ENCODE measurements at regions not wholly inside any gene's neighbourhood (a gene's known extent, or its start where the extent isn't known, plus 50 kb on each side); places are given as distances from the start of the nearest gene placed in this dataset.

DNA sequence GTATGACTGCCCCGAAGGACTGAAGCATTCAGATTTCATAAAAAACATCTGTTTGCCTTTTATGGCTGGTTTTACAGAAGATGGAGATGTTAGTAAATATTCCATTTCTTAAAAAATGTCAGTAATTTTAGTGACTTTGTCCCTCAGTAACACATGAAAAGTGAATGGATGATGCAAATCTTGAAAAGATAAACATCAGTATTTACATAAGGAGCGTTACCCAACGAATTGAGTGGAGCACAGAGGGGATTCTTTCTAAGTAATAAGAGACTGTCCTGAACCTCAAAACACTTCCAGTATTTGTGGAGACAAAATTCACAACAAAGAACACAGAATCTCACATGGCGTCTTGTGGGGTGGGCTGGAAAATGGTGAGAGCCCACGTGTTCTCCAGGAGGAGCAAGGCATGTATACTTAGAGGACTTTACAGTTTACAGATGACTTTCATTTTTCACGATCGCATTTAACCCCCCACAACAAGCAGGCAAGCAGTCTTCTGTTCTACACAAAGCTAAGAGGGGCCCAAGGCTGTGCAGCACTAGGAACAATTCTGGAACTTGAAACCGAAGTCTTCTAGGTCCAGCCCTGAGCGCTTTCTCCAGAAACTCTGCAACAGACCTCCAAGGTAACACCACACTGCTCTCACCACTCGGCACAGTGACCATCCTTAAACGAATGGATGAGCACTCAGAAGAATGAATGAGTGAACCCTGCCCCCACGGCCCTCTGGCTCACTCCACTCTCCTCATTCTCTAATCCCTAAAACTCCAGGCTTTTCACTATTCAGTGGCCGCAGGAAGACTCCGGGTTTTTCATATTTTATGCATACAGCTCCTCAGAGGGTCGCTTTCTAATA lies 709.8 kb downstream of the UQCRFS1 start:
- ChIA-PET POLR2A (no interaction called here), CTCF (no interaction called here)
- no peak for TF ChIP-seq ARNT (IDR thresholded peaks at IDR 0.05)
- DNase-seq (ENCODE audit: extremely low spot score): no peak

DNA sequence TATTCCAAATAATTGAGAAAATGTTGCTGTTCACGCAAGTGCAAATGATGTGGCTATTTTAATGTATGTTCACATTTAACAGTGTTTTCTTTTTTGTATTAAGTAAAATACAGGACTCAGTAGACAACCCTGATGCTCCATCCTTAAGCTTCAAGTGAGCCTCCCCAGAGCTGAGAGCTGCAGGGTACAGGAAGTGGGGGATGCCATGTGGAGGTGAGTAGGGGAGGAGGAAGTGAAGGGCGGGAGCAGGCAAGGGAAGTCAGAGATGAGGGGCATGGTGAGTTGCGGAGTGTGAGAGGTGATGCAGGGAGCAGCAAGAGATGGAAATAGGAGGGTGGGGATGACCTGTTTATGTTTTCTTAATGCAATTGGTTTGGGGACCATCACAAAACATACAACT lies 711.0 kb downstream of the UQCRFS1 start:
- ChIA-PET POLR2A (no interaction called here), CTCF (no interaction called here)
- no peak for TF ChIP-seq FOXM1 (IDR thresholded peaks at IDR 0.05; ENCODE audit: borderline replicate concordance)
- no peak for TF ChIP-seq FOXK2 (IDR thresholded peaks at IDR 0.05)
- TF ChIP-seq NFRKB (IDR thresholded peaks at IDR 0.05): no peak
- TF ChIP-seq TARDBP (IDR thresholded peaks at IDR 0.05): no peak
- TF ChIP-seq, protein P1, sequence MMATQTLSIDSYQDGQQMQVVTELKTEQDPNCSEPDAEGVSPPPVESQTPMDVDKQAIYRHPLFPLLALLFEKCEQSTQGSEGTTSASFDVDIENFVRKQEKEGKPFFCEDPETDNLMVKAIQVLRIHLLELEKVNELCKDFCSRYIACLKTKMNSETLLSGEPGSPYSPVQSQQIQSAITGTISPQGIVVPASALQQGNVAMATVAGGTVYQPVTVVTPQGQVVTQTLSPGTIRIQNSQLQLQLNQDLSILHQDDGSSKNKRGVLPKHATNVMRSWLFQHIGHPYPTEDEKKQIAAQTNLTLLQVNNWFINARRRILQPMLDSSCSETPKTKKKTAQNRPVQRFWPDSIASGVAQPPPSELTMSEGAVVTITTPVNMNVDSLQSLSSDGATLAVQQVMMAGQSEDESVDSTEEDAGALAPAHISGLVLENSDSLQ (IDR thresholded peaks at IDR 0.05): no peak
- no peak for TF ChIP-seq ARNT (IDR thresholded peaks at IDR 0.05)
- TF ChIP-seq LEF1 (IDR thresholded peaks at IDR 0.05; ENCODE audit: borderline replicate concordance): no peak
- no peak for DNase-seq (ENCODE audit: extremely low spot score)

DNA sequence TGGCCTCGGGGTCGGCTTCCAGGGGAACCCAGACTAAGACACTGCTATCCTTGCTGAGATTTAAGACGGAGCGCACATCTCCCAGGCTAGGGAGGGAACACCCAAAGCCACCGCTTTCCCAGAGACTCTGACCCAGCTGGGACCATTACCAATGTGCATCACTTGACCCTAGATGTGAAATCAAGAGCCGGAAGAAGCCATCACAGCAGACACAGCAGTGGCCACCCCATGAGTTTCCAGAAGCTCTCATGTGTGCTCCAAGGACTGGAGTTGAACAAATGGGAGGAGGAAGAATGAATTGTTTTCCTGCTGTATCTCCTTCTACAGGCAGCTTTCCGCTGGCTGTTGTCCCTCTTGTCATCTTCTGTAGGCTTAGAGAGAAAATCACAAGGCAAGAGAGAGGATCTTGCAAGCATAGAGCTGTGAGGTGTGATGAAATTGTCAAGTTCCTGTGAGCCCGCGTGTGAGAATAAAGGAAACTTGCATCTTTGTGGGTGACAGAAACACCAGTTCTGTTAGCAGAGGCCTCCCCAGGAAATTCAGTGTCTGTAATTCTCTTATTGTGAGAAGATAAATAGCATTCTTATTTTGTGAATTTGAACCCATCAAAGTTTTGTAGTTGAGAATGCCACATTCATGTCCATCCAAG lies 711.8 kb downstream of the UQCRFS1 start:
- CTCF ChIA-PET: no interaction called here
- no peak for DNase-seq (ENCODE audit: extremely low spot score)
- TF ChIP-seq ELF4 (IDR thresholded peaks at IDR 0.05) (no peak), ZNF384 (IDR thresholded peaks at IDR 0.05) (no peak), SUZ12 (IDR thresholded peaks at IDR 0.05) (no peak), FOXK2 (IDR thresholded peaks at IDR 0.05) (no peak), SP1 (IDR thresholded peaks at IDR 0.05) (no peak), FOXM1 (IDR thresholded peaks at IDR 0.05; ENCODE audit: borderline replicate concordance) (no peak), TARDBP (IDR thresholded peaks at IDR 0.05) (no peak), CTBP1 (IDR thresholded peaks at IDR 0.05; ENCODE audit: borderline replicate concordance) (no peak), HDGF (IDR thresholded peaks at IDR 0.05; ENCODE audit: borderline replicate concordance) (no peak), NFRKB (IDR thresholded peaks at IDR 0.05) (no peak), ARNT (IDR thresholded peaks at IDR 0.05) (no peak), LEF1 (IDR thresholded peaks at IDR 0.05; ENCODE audit: borderline replicate concordance) (no peak), FOXA1 (IDR thresholded peaks at IDR 0.05) (no peak), L3MBTL2 (conservative IDR thresholded peaks at IDR 0.05) (no peak), BHLHE40 (IDR thresholded peaks at IDR 0.05; ENCODE audit: borderline replicate concordance) (no peak)
- TF ChIP-seq, protein P1 (IDR thresholded peaks at IDR 0.05): no peak
- POLR2A ChIA-PET: no interaction called here

DNA sequence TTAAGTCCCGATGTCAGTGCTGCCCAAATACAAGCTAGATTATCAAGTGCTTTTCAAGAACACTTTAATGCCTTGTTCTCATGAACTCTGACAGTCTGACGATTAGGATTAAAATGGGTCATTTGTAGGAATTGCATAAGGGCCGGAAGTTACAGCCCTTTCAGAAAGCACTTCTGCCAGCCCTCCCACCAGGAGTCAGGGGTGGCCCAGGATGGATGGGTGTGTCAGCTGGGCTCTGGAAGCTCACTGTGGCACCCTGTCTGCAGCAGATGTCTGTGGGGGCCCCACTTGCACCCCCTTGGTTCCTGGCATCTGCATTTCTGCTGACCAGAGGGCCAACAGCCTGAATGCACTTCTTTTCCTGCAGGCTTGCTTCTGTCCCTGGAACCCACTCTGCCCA lies 712.7 kb downstream of the UQCRFS1 start:
- CTCF ChIA-PET: no interaction called here
- no peak for TF ChIP-seq ELF4 (IDR thresholded peaks at IDR 0.05)
- TF ChIP-seq FOXK2 (IDR thresholded peaks at IDR 0.05): no peak
- TF ChIP-seq FOXA1 (IDR thresholded peaks at IDR 0.05): no peak
- no peak for TF ChIP-seq NFRKB (IDR thresholded peaks at IDR 0.05)
- no peak for TF ChIP-seq HDGF (IDR thresholded peaks at IDR 0.05; ENCODE audit: borderline replicate concordance)
- no peak for TF ChIP-seq L3MBTL2 (conservative IDR thresholded peaks at IDR 0.05)
- no peak for TF ChIP-seq FOXM1 (IDR thresholded peaks at IDR 0.05; ENCODE audit: borderline replicate concordance)
- no peak for TF ChIP-seq SUZ12 (IDR thresholded peaks at IDR 0.05)
- no peak for TF ChIP-seq SP1 (IDR thresholded peaks at IDR 0.05)
- TF ChIP-seq BHLHE40 (IDR thresholded peaks at IDR 0.05; ENCODE audit: borderline replicate concordance): no peak
- no peak for TF ChIP-seq LEF1 (IDR thresholded peaks at IDR 0.05; ENCODE audit: borderline replicate concordance)
- TF ChIP-seq ARNT (IDR thresholded peaks at IDR 0.05): no peak
- TF ChIP-seq TARDBP (IDR thresholded peaks at IDR 0.05): no peak
- TF ChIP-seq, protein P1 (IDR thresholded peaks at IDR 0.05): no peak
- no peak for TF ChIP-seq CTBP1 (IDR thresholded peaks at IDR 0.05; ENCODE audit: borderline replicate concordance)
- POLR2A ChIA-PET: no interaction called here

DNA sequence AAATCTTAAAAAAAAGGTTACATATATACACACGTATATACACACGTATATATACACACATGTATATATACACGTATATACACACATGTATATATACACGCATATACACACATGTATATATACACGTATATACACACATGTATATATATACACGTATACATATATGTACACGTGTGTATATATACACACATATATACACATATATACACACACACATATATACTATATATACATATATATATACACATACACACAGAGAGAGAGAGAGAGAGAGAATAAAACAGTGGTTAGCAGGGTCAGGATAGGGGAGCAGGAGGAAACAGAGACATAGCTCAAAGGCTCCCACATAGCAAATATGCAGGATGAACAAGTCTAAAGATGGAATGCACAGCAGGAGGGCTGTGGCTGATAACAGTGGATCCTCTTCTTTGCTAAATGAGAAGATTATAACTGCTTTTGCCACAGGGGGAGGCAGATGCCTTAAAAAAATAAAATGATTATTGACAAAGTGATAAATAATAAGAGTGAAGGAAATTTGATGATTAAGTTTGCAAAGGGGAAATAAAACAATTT lies 714.5 kb downstream of the UQCRFS1 start:
- no peak for DNase-seq (ENCODE audit: extremely low spot score)
- ChIA-PET CTCF (no interaction called here), POLR2A (no interaction called here)
- TF ChIP-seq SUZ12 (IDR thresholded peaks at IDR 0.05): no peak
- no peak for TF ChIP-seq FOXK2 (IDR thresholded peaks at IDR 0.05)
- no peak for TF ChIP-seq FOXA1 (IDR thresholded peaks at IDR 0.05)
- TF ChIP-seq ARNT (IDR thresholded peaks at IDR 0.05): no peak

More for the DNA sequence above, 712.7 kb downstream of the UQCRFS1 start:
- no peak for DNase-seq (ENCODE audit: extremely low spot score)

DNA sequence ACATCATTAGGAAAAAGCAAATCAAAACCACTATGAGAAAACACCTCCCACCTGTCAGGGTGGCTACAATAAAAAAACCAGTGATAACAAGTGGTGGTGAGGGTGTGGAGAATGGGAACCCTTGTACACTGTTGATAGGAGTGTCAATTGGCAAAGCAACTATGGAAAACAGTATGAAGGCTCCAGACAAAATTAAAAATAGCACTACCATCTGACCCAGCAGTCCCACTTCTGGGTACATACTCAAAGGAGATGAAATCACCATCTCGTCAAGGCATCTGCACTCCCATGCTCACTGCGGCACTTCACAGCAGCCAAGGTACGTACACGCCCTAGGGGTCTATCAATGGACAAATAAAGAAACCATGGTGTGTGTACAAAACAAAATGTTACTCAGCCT lies 715.1 kb downstream of the UQCRFS1 start:
- ChIA-PET POLR2A (no interaction called here), CTCF (no interaction called here)
- TF ChIP-seq NFRKB (IDR thresholded peaks at IDR 0.05) (no peak), SUZ12 (IDR thresholded peaks at IDR 0.05) (no peak)
- TF ChIP-seq, protein P1 (IDR thresholded peaks at IDR 0.05): no peak
- DNase-seq (ENCODE audit: extremely low spot score): no peak
